Activated CD4-positive, alpha-beta T cell treated with anti-CD3 and anti-CD28 coated beads for 24 hours (primary cell): ENCODE measurements at regions not wholly inside any gene's neighbourhood (a gene's known extent, or its start where the extent isn't known, plus 50 kb on each side); places are given as distances from the start of the nearest gene placed in this dataset.

Source experiments
- DNase-seq, 2 donors: peaks; one replicate each; pipeline ENCODE4 v3.0.0-alpha.2; 2020; ENCODE audit warnings: low read depth in 2 of 2

DNA sequence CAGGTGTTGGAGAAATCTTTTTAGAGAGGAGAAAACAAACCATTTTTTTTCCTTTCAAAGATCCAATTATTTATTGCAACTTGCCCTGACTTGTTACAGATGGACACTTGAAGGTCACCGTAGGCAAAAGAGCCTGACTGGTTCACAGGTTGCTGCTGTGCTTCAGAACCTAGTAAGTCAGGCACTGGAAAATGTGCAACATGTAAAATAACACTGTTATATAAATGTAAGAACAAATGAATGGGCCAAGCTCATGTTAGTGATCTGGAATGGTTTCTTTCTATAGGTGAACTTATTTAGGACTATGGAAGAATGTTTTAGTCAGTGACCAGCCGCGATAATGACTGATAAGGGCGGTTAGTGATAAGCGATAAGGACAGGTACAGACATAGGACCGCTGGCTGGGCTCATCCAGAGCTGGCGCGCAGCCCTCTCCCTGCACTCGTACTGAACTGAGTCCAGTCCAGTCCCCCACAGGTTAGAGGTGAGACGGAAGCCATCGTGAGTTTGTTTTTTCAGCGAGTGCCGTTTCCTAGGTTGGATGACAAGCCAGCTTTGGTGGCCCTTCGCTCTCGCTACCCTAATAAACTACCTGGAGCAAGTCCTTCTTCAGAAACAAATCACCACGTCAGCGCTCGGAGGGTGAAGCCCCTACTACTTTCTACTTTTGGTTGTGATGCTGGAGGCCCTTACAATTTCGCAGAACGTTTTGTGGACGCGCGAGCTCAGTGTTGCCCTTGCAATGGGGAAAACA, 94.4 kb upstream of the PRDM1 start:
- DNase-seq: peak in 1 of 2 donors; percentile 11

GRCh38 chr6:105990151-105990550, 96.0 kb upstream of the PRDM1 start:
- DNase-seq: no peak

DNA sequence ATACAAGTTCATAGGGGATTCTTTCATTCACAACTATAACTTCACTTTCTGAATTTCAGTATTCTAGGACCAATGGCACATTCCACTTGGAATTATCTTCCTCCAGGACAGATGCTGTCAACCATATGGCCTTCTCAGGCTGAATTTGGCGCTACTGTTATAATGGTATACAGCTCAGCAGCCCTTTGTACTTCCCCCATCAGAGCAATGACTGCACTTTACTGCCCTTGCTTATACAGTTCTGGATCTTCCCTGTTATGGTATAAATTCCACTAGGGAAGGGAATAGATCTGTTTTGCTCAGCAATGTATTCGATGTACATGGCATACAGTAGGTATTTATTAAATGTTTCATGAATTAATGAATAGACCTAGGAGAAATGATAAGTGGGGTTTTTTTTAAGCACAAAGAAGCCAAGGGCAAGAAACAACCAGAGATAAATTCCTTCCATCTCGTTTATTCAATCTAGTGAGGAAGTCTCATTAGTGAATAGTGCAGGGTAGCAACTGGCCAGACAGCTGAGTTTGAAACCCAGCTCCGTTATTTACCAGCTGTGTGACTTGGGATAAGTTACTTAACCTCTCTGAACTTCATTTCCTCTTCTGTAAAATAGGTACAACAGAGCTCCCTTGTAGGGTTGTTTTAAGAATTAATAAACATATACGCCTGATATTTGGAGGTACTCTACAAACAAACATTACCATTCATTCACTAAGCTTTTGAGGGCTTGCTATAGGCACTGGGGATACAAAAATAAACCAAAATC, 97.1 kb upstream of the PRDM1 start:
- no peak for DNase-seq

GRCh38 chr6:105988321-105988720, 97.8 kb upstream of the PRDM1 start:
- DNase-seq: no peak

GRCh38 chr6:105987516-105987915, 98.6 kb upstream of the PRDM1 start:
- no peak for DNase-seq

- DNase-seq: no peak
Observed at GRCh38 chr6:105986998-105987397, 99.1 kb upstream of the PRDM1 start.

- no peak for DNase-seq
Observed at GRCh38 chr6:105985816-105986632, 100.1 kb upstream of the PRDM1 start.

- DNase-seq: no peak
Observed at GRCh38 chr6:105985098-105985815, 100.9 kb upstream of the PRDM1 start.

DNA sequence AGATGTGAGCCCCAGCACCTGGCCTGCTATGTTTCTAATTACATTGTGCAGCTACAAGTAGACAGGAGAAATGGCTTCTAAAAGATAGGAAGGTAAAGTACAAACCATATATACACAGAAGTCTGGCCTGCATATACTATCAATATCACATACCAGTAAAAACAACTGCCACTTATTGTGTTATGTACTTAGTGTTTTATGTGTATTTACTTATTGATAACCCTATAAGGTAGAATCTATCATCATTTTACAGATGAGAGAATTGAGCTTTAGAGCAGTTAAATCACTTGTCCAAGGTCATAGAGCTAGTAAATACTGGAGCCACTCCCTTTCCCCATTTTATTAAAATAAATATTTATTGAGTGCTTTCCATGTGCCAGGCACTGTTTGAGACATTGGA, 102.4 kb upstream of the PRDM1 start:
- no peak for DNase-seq

DNA sequence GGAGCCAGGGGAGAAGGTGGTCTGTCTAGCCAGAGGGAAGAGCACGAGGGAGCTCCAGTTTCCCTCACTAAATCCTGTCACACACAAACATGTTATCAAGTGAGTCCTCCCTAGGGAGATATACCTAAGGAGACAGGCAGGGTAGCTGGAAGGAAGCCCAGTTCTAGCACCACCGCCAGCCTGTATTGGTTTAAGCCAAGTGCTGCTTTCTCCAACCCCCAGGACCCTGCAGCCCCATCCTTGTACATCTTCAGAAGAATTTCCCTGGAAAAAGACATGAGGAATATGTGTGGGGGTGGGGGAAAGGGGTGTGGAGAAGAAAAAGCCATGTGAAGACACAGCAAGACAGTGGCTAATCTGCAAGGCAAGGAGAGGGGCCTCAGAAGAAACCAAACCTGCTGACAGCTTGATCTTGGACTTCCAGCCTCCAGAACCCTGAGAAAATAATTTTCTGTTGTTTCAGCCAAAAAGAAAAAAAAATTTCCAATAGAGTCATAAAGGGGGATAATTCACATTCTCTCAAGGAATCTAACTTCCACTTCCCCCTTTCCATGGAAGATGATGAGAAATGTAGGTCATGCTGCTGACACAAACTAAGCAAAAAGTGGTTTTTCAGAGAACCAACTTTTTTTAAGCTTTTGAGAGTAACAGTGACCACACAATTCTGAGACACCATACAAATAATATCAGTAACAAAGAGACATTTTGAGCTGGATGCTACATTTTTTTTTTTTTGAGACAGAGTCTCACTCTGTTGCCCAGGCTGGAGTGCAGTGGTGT, 103.2 kb upstream of the PRDM1 start:
- no peak for DNase-seq

- DNase-seq: no peak
Observed at GRCh38 chr6:105981888-105982358, 104.2 kb upstream of the PRDM1 start.

- DNase-seq: no peak
Observed at GRCh38 chr6:105981002-105981887, 104.9 kb upstream of the PRDM1 start.

DNA sequence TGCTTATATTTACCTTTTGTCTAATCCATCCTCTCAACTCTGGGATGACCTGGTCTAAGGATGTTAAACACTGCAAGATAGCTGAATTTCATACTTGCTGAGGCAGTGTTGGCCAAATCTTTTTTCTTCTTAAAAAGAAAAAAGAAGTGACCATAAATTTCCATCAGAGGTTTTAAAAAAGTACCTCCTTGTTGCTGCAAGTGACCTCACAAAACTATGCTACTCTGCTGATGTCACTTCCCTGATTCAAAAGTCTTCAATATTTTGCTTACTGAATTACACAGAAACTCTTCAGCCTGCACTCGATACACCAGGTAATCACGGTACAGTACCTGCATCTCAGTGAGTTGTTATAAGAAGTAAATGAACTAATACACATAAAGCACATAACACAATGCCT, 107.2 kb upstream of the PRDM1 start:
- no peak for DNase-seq

- no peak for DNase-seq
Observed at GRCh38 chr6:105977934-105978504, 108.1 kb upstream of the PRDM1 start.

DNA sequence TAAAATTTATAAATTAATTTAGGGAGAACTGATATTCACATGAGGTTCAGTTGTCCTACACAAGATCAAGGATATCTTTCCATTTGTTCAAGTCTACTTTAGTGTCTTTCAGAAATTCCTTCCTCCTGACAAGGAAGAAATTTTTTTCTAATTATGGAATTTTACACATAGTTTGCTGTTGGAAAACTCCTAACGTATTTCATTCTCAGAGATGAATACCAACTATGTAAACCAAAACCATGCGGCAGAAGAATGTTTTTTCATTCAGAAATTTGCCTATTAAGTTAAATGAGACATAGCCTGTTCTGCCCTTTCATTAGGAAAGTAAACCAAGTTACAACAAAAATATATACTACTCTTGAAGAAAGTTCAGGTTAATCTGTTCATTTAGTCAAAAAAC, 111.2 kb upstream of the PRDM1 start:
- no peak for DNase-seq

DNA sequence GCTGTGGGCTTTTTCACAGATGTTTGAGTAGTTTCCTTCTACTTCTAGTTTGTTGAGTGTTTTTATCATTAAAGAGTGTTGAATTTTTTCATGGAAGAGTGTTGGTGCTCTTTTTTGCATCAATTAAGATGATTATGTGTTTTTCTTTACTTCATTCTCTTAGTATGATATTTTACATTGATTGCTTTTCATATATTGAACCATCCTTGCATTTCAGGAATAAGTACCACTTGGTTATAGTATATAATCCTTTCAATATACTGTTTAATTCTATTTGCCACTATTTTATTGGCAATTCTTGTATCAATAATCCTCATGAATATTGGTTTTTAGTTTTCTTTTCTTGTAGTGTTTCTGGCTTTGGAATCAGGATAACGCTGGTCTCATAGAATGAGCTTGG, 113.7 kb upstream of the PRDM1 start:
- no peak for DNase-seq

GRCh38 chr6:105968603-105969333, 117.4 kb upstream of the PRDM1 start:
- DNase-seq: no peak

GRCh38 chr6:105967917-105968602, 118.1 kb upstream of the PRDM1 start:
- no peak for DNase-seq
